NCI-H69 (cell line): ENCODE measurements at regions not wholly inside any gene's neighbourhood (a gene's known extent, or its start where the extent isn't known, plus 50 kb on each side); places are given as distances from the start of the nearest gene placed in this dataset.

Source experiments
- DNase-seq: peaks from one replicate; lab custom pipeline; 2025; lab: John Stamatoyannopoulos, UW

DNA sequence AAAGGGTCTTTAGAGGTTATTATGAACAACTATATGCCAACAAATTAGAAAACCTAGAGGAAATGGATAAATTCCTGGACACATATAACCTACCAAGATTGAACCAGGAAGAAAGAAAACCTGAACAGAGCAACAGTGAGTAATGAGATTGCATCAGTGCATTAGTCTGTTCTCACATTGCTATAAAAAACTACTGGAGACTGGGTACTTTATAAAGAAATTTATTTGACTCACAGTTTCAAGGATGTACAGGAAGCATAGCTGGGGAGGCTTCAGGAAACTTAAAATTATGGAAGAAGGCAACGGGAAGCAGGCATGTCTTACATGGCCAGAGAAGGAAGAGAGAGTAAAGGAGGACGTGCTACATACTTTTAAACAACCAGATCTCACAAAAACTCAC is 70.8 kb upstream of the GNAZ start:
- DNase-seq: no peak

DNA sequence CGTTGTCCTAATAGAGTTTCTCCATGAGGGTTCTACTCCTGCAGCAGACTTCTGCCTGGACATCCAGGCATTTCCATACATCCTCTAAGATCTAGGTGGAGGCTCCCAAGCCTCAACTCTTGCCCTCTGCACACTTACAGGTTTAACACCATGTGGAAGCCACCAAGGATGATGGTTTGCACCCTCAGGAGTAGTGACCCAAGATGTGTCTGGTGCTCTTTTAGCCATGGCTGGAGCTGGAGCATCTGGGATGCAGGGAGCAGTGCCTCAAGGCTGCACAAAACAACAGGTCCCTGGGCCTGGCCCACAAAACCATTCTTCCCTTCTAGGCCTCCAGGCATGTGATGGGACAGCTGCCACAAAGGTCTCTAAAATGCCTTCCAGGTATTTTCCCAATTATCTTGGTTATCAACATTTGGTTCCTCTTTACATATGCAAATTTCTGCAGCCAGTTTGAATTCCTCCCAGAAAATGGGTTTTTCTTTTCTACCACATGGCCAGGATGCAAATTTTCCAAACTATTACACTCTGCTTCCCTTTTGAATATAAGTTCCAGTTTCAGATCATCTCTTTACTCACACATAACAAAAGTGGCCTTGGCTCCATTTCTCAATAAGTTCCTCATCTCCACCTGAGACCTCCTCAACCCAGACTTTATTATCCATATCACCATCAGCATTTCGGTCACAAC is 69.5 kb upstream of the GNAZ start:
- DNase-seq: no peak

- DNase-seq: no peak
Measured at GRCh38 chr22:23001463-23001862, 68.9 kb upstream of the GNAZ start.

DNA sequence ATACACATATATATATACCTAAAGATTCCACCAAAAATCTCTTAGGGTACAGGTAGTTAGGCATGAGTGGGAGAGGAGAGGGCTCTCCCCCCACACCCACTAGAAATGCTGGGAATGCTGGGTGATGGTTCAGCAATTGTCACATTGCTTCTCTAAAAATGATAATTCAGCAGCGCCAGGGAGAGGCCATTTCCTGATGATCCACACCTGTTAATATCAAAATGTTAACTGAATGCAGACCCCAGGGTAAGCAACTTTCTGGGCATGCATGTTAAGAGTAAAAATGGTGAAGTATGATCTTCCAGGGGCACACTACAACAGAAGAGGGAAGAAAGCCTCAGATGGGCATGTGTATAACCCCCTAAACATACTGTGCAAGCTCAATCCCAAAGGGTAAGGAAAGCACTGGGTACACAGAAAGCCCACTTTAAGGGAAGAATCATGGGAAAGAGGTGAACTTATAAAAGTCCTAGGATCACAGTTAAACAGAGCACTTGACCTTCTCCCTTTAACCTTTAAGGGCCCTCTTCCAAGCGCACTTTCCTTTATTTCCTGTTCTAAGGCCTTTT is 67.6 kb upstream of the GNAZ start:
- DNase-seq: no peak

DNA sequence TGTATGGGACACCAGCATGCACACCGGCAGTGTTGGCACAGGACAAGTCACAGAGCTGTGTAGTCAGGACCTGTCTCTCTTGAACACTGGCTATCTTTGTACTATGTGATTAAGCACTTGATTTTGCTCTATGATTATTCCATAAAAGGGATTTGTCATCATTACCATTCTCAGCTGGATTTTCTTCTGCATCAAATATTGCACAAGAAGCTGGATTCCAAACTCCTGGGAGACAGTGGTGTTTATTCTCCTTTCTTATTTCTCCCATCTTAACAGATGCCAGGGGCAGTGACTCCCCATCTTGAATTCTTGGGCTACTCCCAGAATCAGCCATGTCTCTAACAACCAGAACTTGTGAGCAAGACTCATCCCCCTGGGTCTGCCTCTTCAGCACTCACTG is 62.5 kb upstream of the GNAZ start:
- DNase-seq: no peak

DNA sequence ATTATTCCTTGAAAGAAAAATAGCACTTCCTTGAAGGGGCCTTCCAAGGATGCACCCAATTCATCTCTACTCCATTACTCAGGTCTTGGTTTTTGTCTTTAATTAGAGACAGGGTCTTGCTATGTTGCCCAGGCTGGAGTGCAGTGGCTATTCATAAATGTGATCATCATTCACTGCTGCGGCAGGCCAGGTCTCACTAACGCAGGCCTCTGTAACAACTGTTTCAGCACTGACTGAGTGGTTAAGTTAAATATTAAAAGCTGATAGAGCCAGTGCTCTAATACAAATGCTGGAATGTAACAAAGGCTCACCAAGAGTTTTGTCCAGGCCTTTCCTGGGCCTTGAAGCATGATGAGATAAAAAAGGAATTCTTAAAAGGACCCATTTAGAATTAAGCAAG is 61.4 kb upstream of the GNAZ start:
- no peak for DNase-seq
